Activated CD4-positive, alpha-beta T cell treated with anti-CD3 and anti-CD28 coated beads, Interleukin-2, amount 10 ng/mL, durations not matched to agents 7 days and 5 days (primary cell): ENCODE measurements at regions not wholly inside any gene's neighbourhood (a gene's known extent, or its start where the extent isn't known, plus 50 kb on each side); places are given as distances from the start of the nearest gene placed in this dataset.

Experiments used
- CTCF ChIA-PET: fragments of 350-600 bp; sonication (Branson Sonifier 250); formaldehyde crosslinking; loops from one replicate; lab custom pipeline; 2021; ENCODE audit warnings: antibody characterized with exemption; lab: Charles Lee
- POLR2A ChIA-PET: fragments of 350-600 bp; sonication (Branson Sonifier 250); formaldehyde crosslinking; loops from one replicate; lab custom pipeline; 2021; ENCODE audit warnings: antibody characterized with exemption; lab: Charles Lee
- DNase-seq: peaks from one replicate; pipeline ENCODE4 v3.0.0-alpha.2; 2020
- H3K27ac Mint-ChIP-seq: one replicate; pipeline ENCODE4 v1.8.0; 2021; ENCODE audit warnings: mild to moderate bottlenecking, moderate library complexity, mixed read lengths
- H3K27me3 Mint-ChIP-seq: one replicate; pipeline ENCODE4 v1.8.0; 2021; ENCODE audit warnings: mixed read lengths
- H3K36me3 Mint-ChIP-seq: one replicate; pipeline ENCODE4 v1.8.0; 2021; ENCODE audit warnings: low read depth, mixed read lengths
- H3K4me1 Mint-ChIP-seq: one replicate; pipeline ENCODE4 v1.8.0; 2021; ENCODE audit warnings: mixed read lengths
- H3K4me3 Mint-ChIP-seq: one replicate; pipeline ENCODE4 v1.8.0; 2021; ENCODE audit warnings: mild to moderate bottlenecking, moderate library complexity, mixed read lengths
- H3K9me3 Mint-ChIP-seq: one replicate; pipeline ENCODE4 v1.8.0; 2021; ENCODE audit warnings: mixed read lengths

- DNase-seq: no peak
- CTCF ChIA-PET: interaction anchor here (0.6 kb wide), 1 partner anchor 26 kb away, joined by 3 read pairs; no protein-coding TSS in a partner anchor
- Mint-ChIP-seq H3K27me3 (peaks cover 20% of the 10 kb centered on the region), H3K4me1 (peaks cover 2% of the 10 kb centered on the region), H3K9me3 (no peaks in the 10 kb centered on the region), H3K36me3 (no peaks in the 10 kb centered on the region), H3K27ac (no peak overlapping the region), H3K4me3 (no peak overlapping the region)
- POLR2A ChIA-PET: no interaction called here
Measured at GRCh38 chr1:22291057-22291456, 148.2 kb upstream of the WNT4 start.

DNA sequence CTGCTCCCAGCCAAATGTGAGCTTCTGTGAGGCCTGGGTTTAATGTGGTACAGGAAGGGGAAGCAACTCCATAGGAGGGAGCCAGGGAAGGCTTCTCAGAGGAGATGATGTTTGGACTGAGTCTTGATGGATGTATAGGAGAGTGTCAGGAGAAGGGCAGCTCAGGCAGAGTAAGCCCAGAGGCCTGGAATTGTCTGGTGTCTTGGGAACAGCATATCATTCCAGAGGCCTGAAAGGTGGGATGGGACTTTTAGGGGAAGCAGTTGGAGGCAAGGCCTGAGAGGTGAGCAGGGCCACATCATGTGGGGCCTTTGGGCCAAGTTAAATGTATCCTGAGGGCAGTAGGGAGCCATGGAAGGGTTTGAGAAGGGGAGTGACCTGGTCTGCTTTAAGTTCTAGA, 148.6 kb upstream of the WNT4 start:
- DNase-seq: no peak
- Mint-ChIP-seq H3K36me3 (no peaks in the 10 kb centered on the region), H3K27me3 (peaks cover 23% of the 10 kb centered on the region), H3K9me3 (no peaks in the 10 kb centered on the region), H3K27ac (no peak overlapping the region), H3K4me3 (no peak overlapping the region), H3K4me1 (peaks cover 5% of the 10 kb centered on the region)
- ChIA-PET CTCF (interaction anchor here (0.5 to 0.6 kb wide), 2 partner anchors 25 to 611 kb away, joined by 3 read pairs; no protein-coding TSS in a partner anchor), POLR2A (no interaction called here)

- Mint-ChIP-seq H3K9me3 (no peaks in the 10 kb centered on the region), H3K27me3 (peaks cover 29% of the 10 kb centered on the region), H3K36me3 (no peaks in the 10 kb centered on the region), H3K27ac (no peak overlapping the region), H3K4me3 (no peak overlapping the region), H3K4me1 (peaks cover 8% of the 10 kb centered on the region)
- POLR2A ChIA-PET: no interaction called here
- DNase-seq: no peak
- CTCF ChIA-PET: interaction anchor here (0.5 kb wide), 1 partner anchor 611 kb away, joined by 3 read pairs; no protein-coding TSS in a partner anchor
Measured at GRCh38 chr1:22292011-22292788, 149.3 kb upstream of the WNT4 start.

GRCh38 chr1:22295396-22295795, 152.5 kb upstream of the WNT4 start:
- H3K36me3 Mint-ChIP-seq: no peaks in the 10 kb centered on the region
- peaks cover 54% of the 10 kb centered on the region for H3K27me3 Mint-ChIP-seq
- CTCF ChIA-PET: no interaction called here

DNA sequence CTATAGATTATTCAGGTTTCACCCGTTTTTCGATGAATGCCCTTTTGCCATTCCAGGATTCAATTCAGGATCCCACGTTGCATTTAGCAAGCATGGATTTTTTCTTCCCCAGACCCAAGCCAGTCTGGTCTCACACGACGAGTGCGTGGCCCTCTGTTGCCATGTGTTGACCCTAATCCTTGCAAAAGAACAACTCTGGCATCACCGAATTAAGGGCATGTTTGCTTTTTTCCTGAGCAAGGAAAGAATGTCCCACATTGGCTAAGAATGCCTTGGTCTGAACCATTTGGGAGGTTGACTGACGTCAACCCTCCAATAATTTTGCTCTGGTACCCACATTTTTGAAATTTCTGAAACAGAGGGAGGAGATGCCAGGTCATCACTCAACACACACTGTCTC, 153.0 kb upstream of the WNT4 start:
- CTCF ChIA-PET: no interaction called here
- no peaks in the 10 kb centered on the region for H3K9me3 Mint-ChIP-seq
- H3K4me3 Mint-ChIP-seq: no peak overlapping the region
- POLR2A ChIA-PET: no interaction called here
- H3K27ac Mint-ChIP-seq: no peak overlapping the region
- peaks cover 58% of the 10 kb centered on the region for H3K27me3 Mint-ChIP-seq
- DNase-seq: no peak
- H3K36me3 Mint-ChIP-seq: no peaks in the 10 kb centered on the region
- H3K4me1 Mint-ChIP-seq: peaks cover 8% of the 10 kb centered on the region

More at GRCh38 chr1:22295396-22295795, 152.5 kb upstream of the WNT4 start:
- no peak overlapping the region for H3K4me3 Mint-ChIP-seq
- peaks cover 8% of the 10 kb centered on the region for H3K4me1 Mint-ChIP-seq
- no peak overlapping the region for H3K27ac Mint-ChIP-seq
- no peak for DNase-seq
- POLR2A ChIA-PET: no interaction called here
- no peaks in the 10 kb centered on the region for H3K9me3 Mint-ChIP-seq

GRCh38 chr1:22296701-22297591, 154.0 kb upstream of the WNT4 start:
- CTCF ChIA-PET: no interaction called here
- DNase-seq: no peak
- POLR2A ChIA-PET: no interaction called here

DNA sequence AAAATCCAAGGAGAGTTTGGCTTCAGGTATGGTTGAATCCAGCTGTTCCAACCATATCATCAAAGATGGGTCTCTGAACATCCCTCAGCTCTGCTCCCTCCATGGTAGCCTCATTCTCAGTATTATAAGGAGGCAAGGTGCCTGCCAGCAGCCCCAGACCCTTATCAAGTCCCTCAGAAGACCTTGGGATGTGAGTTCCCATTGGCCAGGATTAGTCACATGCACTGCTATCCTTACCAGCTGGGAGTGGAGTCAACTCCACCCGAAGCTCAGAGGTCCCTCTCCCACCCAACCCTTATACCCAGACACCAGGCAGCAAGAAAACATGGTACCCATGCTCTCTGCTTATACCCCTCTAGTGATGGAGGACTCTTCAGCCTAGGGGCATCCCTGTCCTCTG, 153.7 kb upstream of the ZBTB40 start:
- H3K27ac Mint-ChIP-seq: no peak overlapping the region
- ChIA-PET CTCF (no interaction called here), POLR2A (no interaction called here)
- H3K9me3 Mint-ChIP-seq: no peaks in the 10 kb centered on the region
- H3K36me3 Mint-ChIP-seq: no peaks in the 10 kb centered on the region
- H3K27me3 Mint-ChIP-seq: peaks cover 76% of the 10 kb centered on the region
- no peak overlapping the region for H3K4me3 Mint-ChIP-seq
- peaks cover 8% of the 10 kb centered on the region for H3K4me1 Mint-ChIP-seq
- no peak for DNase-seq

More at GRCh38 chr1:22296701-22297591, 154.0 kb upstream of the WNT4 start:
- Mint-ChIP-seq H3K36me3 (no peaks in the 10 kb centered on the region), H3K27ac (no peak overlapping the region), H3K27me3 (peaks cover 68% of the 10 kb centered on the region), H3K4me1 (peaks cover 8% of the 10 kb centered on the region), H3K9me3 (no peaks in the 10 kb centered on the region), H3K4me3 (no peak overlapping the region)

DNA sequence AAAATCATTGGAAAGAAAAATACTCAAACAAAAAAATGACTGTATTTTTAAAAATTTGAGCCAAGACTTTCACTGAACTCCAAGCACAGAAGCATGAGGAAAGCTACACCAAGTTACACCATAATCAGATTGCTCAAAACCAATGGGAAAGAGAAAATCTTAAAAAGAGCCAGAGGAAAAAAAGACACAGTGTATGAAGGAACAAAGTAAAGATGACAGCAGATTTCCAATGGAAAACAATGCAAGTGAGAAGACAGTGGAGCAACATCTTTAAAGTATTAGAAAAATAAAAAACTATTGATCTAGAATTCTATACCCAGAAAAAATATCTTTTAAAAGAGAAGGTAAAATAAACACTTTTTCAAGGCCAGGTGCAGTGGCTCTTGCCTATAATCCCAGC, 147.8 kb upstream of the ZBTB40 start:
- ChIA-PET CTCF (no interaction called here), POLR2A (no interaction called here)
- peaks cover 4% of the 10 kb centered on the region for H3K9me3 Mint-ChIP-seq
- no peaks in the 10 kb centered on the region for H3K36me3 Mint-ChIP-seq
- no peak for DNase-seq
- H3K27me3 Mint-ChIP-seq: peaks cover 64% of the 10 kb centered on the region
- no peaks in the 10 kb centered on the region for H3K4me1 Mint-ChIP-seq
- no peak overlapping the region for H3K4me3 Mint-ChIP-seq
- H3K27ac Mint-ChIP-seq: no peak overlapping the region

DNA sequence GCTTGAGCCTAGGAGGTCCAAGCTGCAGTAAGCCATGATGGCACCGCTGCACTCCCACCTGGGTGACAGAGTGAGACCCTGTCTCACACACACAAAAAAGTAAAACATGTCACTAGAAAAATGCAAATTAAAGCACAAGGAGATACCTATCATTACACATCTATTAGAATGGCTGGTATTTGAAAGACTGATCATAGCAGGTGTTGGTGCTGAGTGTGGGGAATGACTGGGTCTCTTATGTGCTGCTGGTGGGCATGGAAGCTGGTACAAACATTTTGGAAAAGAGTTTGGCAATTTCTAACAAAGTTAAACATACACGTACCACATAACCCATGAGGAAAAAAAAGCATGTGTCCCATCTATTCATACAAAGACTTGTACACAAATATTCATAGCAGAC, 142.1 kb upstream of the ZBTB40 start:
- ChIA-PET POLR2A (no interaction called here), CTCF (interaction anchor here (0.6 kb wide), 1 partner anchor 480 kb away, joined by 3 read pairs; no protein-coding TSS in a partner anchor)
- DNase-seq: no peak
- H3K27me3 Mint-ChIP-seq: peaks cover 31% of the 10 kb centered on the region
- H3K36me3 Mint-ChIP-seq: no peaks in the 10 kb centered on the region
- no peaks in the 10 kb centered on the region for H3K4me1 Mint-ChIP-seq
- H3K27ac Mint-ChIP-seq: no peak overlapping the region
- no peak overlapping the region for H3K4me3 Mint-ChIP-seq
- H3K9me3 Mint-ChIP-seq: no peaks in the 10 kb centered on the region

GRCh38 chr1:22311461-22311860, 140.2 kb upstream of the ZBTB40 start:
- Mint-ChIP-seq H3K4me1 (no peaks in the 10 kb centered on the region), H3K36me3 (no peaks in the 10 kb centered on the region), H3K27ac (no peak overlapping the region), H3K4me3 (no peak overlapping the region), H3K27me3 (peaks cover 20% of the 10 kb centered on the region), H3K9me3 (no peaks in the 10 kb centered on the region)
- ChIA-PET CTCF (no interaction called here), POLR2A (no interaction called here)
- DNase-seq: no peak

- no peaks in the 10 kb centered on the region for H3K9me3 Mint-ChIP-seq
- H3K27me3 Mint-ChIP-seq: peaks cover 8% of the 10 kb centered on the region
- no peak overlapping the region for H3K27ac Mint-ChIP-seq
- H3K4me3 Mint-ChIP-seq: no peak overlapping the region
- no peaks in the 10 kb centered on the region for H3K36me3 Mint-ChIP-seq
- no peak for DNase-seq
- ChIA-PET CTCF (no interaction called here), POLR2A (no interaction called here)
- no peaks in the 10 kb centered on the region for H3K4me1 Mint-ChIP-seq
Measured at GRCh38 chr1:22313321-22313720, 138.3 kb upstream of the ZBTB40 start.

- no peak for DNase-seq
- POLR2A ChIA-PET: no interaction called here
- Mint-ChIP-seq H3K9me3 (no peaks in the 10 kb centered on the region), H3K4me3 (no peak overlapping the region), H3K4me1 (no peaks in the 10 kb centered on the region), H3K27me3 (peaks cover 9% of the 10 kb centered on the region), H3K36me3 (no peaks in the 10 kb centered on the region), H3K27ac (no peak overlapping the region)
- CTCF ChIA-PET: no interaction called here
Measured at GRCh38 chr1:22314706-22315105, 136.9 kb upstream of the ZBTB40 start.
